ENCODE measurements at regions not wholly inside any gene's neighbourhood (a gene's known extent, or its start where the extent isn't known, plus 50 kb on each side); places are given as distances from the start of the nearest gene placed in this dataset.

DNA sequence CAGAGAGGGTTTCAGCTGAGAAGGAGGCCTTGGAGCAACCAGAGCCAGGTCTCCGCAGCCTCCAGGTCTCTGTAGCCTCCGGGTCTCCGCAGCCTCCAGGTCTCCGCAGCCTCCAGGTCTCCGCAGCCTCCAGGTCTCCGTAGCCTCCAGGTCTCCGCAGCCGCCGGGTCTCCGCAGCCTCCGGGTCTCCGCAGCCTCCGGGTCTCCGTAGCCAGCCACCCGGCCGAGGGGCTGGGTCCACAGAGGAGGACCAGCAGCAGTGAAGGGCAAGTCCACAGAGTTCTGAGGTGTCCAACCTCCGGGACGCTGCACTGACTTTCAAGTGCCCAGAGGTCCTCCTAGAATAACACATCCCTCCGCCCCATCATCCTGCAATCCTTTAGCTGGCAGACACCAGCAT lies 221.0 kb downstream of the RBFOX3 start:
- TF ChIP-seq, protein P1, sequence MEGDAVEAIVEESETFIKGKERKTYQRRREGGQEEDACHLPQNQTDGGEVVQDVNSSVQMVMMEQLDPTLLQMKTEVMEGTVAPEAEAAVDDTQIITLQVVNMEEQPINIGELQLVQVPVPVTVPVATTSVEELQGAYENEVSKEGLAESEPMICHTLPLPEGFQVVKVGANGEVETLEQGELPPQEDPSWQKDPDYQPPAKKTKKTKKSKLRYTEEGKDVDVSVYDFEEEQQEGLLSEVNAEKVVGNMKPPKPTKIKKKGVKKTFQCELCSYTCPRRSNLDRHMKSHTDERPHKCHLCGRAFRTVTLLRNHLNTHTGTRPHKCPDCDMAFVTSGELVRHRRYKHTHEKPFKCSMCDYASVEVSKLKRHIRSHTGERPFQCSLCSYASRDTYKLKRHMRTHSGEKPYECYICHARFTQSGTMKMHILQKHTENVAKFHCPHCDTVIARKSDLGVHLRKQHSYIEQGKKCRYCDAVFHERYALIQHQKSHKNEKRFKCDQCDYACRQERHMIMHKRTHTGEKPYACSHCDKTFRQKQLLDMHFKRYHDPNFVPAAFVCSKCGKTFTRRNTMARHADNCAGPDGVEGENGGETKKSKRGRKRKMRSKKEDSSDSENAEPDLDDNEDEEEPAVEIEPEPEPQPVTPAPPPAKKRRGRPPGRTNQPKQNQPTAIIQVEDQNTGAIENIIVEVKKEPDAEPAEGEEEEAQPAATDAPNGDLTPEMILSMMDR (conservative IDR thresholded peaks at IDR 0.05 in 1 of 2, IDR thresholded peaks at IDR 0.05 in 1 of 2; ENCODE audit: extremely low read depth in 1 of 2, insufficient read depth in 1 of 2, low read depth in 1 of 2, low read length in 2 of 2): no peak
- no peak for TF ChIP-seq EZH2 (IDR thresholded peaks at IDR 0.05; ENCODE audit: borderline replicate concordance, low read length)

Data from mammary epithelial cell (primary cell).